ENCODE measurements at regions not wholly inside any gene's neighbourhood (a gene's known extent, or its start where the extent isn't known, plus 50 kb on each side); places are given as distances from the start of the nearest gene placed in this dataset.

- no peak for FAIRE-seq
- no peak for DNase-seq (ENCODE audit: low spot score)
Observed at GRCh38 chr16:62224646-62225209, 188.5 kb upstream of the CDH8 start.

DNA sequence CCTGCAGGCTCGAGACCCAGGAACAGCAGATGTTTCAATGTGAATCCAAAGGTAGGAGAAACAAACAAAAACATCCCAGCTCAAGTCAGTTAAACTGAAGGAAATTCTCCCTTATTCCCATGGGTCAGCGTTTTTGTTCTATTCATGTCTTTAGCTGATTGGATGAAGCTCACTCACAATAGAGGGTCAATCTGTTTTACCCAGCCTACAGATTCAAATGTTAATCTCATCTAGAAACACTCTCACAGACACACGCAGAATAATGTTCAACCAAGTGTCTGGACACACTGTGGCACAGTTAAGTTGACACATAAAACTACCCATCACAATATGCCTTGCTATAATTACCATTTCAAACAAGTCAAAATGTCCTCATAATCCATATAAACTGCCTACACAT, 180.6 kb upstream of the CDH8 start:
- FAIRE-seq, result no peak
- DNase-seq (ENCODE audit: low spot score), result no peak

DNA sequence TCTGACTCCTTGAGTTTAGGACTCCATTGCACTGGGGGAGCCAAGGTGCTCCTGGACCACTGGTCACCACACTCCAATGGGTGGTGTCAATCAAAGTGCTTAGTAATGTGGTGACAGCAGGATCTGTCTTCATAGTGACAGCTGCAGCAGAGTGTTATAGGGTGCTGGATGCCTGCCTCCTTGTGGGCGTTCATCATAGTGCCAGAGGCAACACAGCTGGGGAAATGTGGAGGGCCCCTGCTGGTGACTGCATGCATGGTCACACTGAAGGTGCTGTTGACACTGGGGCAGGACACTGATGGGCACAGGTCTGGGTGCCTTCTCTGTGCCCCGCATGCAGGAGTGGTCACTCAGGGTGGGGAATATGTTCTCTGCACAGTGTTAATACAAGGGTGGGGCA, 177.5 kb upstream of the CDH8 start:
- DNase-seq (ENCODE audit: low spot score) (no peak), FAIRE-seq (no peak)

DNA sequence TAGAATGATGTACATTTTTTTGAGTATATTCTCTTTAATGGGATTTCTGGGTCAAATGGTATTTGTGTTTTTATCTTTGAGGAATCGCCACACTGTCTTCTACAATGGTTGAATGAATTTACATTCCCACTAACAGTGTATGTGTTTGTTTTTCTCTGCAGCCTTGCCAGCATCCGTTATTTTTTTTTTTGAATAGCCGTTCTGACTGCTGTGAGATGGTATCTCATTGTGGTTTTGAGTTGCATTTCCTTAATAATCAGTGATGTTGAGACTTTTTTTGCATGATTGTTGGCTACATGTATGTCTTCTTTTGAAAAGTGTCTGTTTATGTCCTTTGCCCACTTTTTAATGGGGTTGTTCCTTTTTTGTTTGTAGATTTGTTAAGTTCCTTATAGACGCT, 172.7 kb upstream of the CDH8 start:
- FAIRE-seq, result no peak

DNA sequence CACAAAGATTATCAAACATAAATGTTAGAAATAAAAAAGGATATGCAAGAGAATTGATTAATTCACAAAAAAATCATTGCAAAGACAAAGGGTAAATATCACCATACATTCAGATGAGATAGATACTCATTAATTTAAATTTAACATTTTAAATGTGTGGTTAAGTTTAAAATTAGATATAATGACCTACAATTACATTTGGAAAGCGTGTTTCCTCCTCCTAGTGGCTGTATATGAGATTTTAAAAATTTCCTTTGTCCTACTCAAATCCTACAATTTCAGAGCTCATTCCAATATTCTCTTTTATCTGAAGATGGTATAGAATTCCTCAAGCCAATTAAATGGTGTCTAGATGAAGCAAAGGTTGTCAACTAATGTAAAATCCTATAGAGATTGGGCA, 169.2 kb upstream of the CDH8 start:
- FAIRE-seq, result no peak
- no peak for DNase-seq (ENCODE audit: low spot score)

More for the DNA sequence above, 172.7 kb upstream of the CDH8 start:
- no peak for DNase-seq (ENCODE audit: low spot score)

DNA sequence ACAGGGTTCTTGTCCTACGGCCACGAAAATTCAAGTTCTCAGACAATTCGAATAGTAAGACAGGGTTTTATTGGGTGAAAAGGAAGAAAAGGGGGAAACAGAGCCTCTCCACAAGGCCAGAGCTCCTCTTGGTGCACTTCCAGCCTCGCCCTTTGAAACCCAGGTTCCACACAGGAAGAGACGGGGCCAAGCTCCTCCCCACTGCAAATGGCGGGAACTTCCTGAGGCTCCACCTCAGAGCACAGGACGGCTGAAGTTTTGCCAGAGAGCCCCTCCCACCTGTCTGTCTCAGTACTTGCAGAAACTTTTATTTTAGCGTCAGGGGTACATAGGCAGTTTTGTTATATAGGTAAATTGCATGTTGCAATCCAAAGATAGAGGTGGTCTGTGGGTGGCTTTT, 165.7 kb upstream of the CDH8 start:
- DNase-seq (ENCODE audit: low spot score), result no peak
- FAIRE-seq, result no peak

DNA sequence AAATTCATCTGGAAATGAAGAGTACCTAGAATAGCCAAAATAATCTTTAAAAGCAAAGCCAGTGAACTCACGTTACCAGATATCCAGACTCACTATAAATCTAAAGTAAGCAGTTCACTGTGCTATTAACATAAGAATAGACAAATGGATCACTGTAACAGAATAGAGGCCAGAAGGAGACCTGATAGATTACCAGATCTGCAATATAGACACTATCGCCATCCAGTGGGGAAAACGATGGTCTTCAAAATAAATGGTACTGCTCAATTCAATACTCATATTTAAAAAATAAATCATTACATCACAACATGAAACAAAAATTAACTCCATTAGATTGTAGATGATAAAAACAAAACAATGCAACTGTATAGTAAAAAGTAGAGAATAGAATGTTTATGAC, 158.6 kb upstream of the CDH8 start:
- FAIRE-seq (no peak), DNase-seq (ENCODE audit: low spot score) (no peak)

DNA sequence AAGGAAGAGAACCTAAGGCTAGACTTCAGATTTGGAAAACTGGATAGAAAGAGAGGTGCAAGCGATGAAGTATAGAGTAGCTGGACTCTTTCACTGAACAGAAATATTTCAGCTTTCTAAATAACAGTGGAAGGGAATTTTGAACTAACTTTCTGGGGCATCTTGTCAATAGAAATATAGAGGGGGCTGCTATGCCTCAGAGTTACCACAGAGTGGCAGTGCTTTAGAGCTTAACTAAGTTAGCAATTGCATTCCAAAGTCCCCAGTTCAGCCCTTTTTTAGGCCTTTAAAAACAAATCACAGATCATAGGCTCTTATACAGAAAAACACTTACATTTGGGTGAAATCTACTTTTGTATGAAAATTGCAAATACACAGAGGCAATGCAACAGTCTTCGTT, 154.2 kb upstream of the CDH8 start:
- FAIRE-seq (no peak), DNase-seq (ENCODE audit: low spot score) (no peak)

DNA sequence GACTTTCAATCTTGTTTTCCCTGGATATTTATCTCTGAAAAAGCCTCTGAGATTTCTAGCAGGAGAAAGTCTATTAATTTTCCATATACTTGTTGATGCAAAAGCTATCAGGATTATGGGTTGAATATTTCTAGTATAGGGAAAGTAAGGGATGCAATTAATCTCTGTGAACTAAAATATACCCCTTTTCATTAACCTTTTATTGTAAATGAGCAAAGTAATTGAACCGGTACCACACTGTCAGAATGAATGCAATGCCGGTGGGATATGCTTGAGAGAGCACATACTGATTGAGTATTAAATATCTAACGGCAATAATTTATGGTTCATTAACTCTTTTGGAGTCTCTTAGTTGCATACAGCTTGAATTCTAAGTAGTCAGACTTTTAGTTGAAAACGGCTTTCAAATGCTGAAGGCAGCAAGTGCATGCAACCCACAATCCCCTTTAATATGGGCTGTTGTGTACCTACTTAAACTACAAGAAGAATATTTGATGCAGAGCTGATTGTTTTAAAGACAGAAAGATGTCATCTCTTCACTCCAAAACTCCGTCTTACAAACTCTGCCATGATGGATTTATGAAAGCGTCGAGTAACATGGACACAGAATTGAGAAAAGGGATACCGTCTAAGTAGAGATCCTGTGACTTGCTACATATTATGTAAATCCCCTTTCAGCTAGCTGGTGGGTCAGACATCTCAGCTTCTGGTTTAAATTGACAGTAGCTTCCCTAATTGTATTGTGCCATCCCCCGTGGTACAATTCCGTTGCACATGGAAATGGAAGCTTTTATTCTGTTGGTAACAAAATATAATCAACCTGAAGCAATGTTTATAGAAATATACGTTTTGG, 141.3 kb upstream of the CDH8 start:
- DNase-seq (ENCODE audit: low spot score) (no peak), FAIRE-seq (no peak)

DNA sequence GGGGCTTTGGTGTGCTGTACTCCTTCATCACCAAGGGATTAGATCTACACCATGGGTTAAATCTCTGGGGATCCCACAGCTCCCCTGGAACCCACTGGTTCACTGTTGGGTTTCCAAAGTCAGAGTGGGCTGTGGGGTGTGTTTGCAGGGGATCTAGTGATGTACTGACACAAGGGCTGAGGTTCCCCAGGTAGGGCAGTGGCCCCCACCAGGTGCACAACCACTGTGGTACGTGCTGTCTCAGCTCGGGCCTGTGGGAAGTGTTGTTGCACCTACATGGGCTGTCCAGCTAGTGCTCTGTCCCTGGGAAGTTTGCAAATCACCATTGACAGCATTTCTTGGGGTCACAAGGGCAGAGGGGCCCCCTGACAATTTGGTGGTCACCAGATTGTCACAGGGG, 134.4 kb upstream of the CDH8 start:
- FAIRE-seq (no peak), DNase-seq (ENCODE audit: low spot score) (no peak)

GRCh38 chr16:62167551-62167950, 131.3 kb upstream of the CDH8 start:
- FAIRE-seq, result no peak
- DNase-seq (ENCODE audit: low spot score), result no peak

DNA sequence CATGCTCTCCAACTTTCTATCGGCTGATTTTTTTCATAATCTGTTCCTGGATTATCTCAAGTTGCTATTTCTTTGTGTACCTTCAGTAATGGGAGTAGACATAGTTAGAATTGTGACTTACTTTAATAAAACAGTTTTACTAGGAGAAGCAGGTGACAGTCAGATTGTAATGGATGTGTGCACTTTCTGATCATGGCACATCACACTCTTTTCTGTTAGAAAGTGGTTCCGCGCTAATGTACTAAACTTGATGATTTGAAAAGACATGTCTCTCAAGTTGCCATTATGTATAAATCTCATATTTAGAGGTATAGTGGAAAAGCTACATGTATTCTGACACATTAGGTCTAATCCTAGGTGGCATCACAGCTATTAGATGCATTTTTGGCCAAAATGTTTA, 121.3 kb upstream of the CDH8 start:
- no peak for FAIRE-seq
- DNase-seq (ENCODE audit: low spot score), result no peak

DNA sequence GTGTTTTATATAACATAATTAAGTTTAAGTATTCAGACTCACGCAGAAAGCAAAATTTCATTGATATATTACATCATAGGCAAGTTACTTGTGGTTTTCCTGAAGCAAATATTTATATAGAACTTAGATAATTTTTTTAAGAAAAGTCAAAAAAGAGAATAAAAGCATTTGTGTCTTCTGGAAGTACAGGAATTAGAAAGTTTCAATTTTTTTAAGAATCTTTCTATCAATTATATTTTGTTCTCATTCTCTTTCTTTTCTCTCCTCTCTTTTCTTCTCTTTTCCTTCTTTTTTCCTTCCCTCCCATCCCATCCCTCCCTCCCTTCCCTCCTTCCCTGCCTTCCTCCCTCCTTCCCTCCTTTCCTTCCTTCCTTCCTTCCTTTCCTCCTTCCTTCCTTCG, 120.7 kb upstream of the CDH8 start:
- no peak for FAIRE-seq
- no peak for DNase-seq (ENCODE audit: low spot score)

DNA sequence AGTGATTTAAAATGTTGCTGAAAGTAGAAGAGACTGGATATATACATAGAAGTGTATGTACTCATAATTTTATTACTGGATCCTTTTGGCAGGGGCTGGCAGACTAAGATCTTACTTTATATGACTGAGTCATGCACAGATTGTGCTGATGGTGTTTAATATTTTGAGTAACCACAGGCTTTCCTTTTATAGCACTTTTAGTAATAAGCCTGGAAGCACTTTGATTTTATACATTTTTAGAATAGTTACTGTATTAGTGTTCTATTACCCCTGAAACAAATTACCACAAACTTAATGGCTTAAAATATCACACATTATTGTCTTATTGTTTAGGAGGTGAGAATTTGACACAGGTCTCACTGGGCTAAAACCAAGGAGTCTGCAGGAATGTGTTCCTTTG, 113.4 kb upstream of the CDH8 start:
- peak; percentile 35 for DNase-seq (ENCODE audit: low spot score)
- peak; percentile 58 for FAIRE-seq

GRCh38 chr16:62137996-62138395, 101.8 kb upstream of the CDH8 start:
- DNase-seq (ENCODE audit: low spot score), result no peak
- FAIRE-seq, result no peak

- peak; percentile 92 for FAIRE-seq
Observed at GRCh38 chr16:62135911-62136310, 99.7 kb upstream of the CDH8 start.

GRCh38 chr16:62135446-62135845, 99.2 kb upstream of the CDH8 start:
- no peak for FAIRE-seq

More at GRCh38 chr16:62135911-62136310, 99.7 kb upstream of the CDH8 start:
- peak; percentile 91 for DNase-seq (ENCODE audit: low spot score)

GRCh38 chr16:62130101-62130500, 93.9 kb upstream of the CDH8 start:
- FAIRE-seq, result peak; percentile 45

More at GRCh38 chr16:62135446-62135845, 99.2 kb upstream of the CDH8 start:
- DNase-seq (ENCODE audit: low spot score), result peak; percentile 60

GRCh38 chr16:62105244-62105643, 69.0 kb upstream of the CDH8 start:
- DNase-seq (ENCODE audit: low spot score), result no peak

More at GRCh38 chr16:62130101-62130500, 93.9 kb upstream of the CDH8 start:
- DNase-seq (ENCODE audit: low spot score), result peak; percentile 45

DNA sequence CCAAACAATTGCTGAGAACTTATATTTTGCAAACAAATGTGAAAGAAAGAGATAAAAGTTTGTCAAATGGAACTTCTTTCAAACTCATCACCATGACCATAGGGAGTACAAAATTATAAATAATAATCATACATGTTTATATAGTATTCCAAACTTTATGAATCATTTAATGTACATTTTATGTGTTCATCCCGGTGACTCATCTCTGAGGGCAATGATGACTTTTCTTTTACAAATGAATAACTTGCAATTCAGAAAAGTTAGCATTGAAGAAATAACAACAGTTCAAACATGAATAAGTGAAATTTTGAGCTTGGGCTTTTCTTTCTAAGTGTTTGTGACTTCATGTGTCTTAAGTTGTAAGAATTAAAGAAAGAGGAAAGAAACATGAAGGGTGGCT, 66.3 kb upstream of the CDH8 start:
- FAIRE-seq, result no peak

More at GRCh38 chr16:62105244-62105643, 69.0 kb upstream of the CDH8 start:
- no peak for FAIRE-seq

DNA sequence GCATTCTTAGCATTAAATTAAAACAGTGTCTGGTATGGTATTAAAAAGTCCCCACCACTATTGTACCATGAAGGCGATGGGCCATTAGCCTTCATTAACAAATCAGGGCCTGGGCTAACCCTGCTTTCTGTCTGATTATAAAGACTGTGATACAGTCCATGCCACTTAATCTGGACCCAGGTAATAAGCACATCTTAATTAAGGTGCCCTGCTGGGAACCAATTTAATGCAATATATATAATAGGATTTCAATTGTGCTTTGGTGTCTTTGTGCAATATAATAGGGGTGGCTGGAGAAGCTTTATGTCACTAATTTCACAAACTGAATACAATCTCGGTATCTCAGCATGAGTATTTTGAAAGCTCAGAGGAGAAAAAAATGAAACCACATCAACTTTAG, 64.4 kb upstream of the CDH8 start:
- FAIRE-seq (no peak), DNase-seq (ENCODE audit: low spot score) (no peak)

More for the DNA sequence above, 66.3 kb upstream of the CDH8 start:
- DNase-seq (ENCODE audit: low spot score), result no peak

- DNase-seq (ENCODE audit: low spot score), result no peak
- no peak for FAIRE-seq
Observed at GRCh38 chr16:62089715-62090114, 53.5 kb upstream of the CDH8 start.
